IMR-90 (cell line): ENCODE measurements at regions not wholly inside any gene's neighbourhood (a gene's known extent, or its start where the extent isn't known, plus 50 kb on each side); places are given as distances from the start of the nearest gene placed in this dataset.

Experiments used
- ATAC-seq: fragments of 200-7000 bp; cut with Tn5 transposase; 2 replicates; pipeline ENCODE4 v1.9.1; 2020; ENCODE audit warnings: low read depth, mild to moderate bottlenecking, moderate library complexity
- BruUV-seq: library from RNA; stranded (reverse); fragments of 400-500 nt; replicated peaks from 2 replicates; lab custom pipeline; 2021; lab: Mats Ljungman, UMichigan
- CTCF ChIA-PET: fragments of 300-600 bp; formaldehyde crosslinking; extraction: SDS; loops from one replicate; lab custom pipeline; 2021; ENCODE audit warnings: antibody characterized with exemption; lab: Yijun Ruan, JAX
- POLR2A ChIA-PET: fragments of 300-600 bp; sonication (Branson Sonifier 250); formaldehyde crosslinking; loops from one replicate; lab custom pipeline; 2022; ENCODE audit warnings: antibody characterized with exemption; ENCODE audit not compliant: unreplicated experiment; lab: Charles Lee
- DNase-seq: peaks from one replicate; pipeline ENCODE4 v3.0.0; 2013
- H2AFZ ChIP-seq: replicated peaks from 2 replicates; pipeline ENCODE3; 2013; ENCODE audit warnings: low read length, mild to moderate bottlenecking; ENCODE audit not compliant: poor library complexity
- H2AK5ac ChIP-seq: 2 replicates; pipeline ENCODE4 v1.6.1; 2013; ENCODE audit warnings: low read depth, low read length, inconsistent platforms
- H2AK9ac ChIP-seq: replicated peaks from 2 replicates; pipeline ENCODE3; 2013; ENCODE audit warnings: mild to moderate bottlenecking, low read depth, low read length, moderate library complexity; ENCODE audit not compliant: poor library complexity
- H2BK120ac ChIP-seq: 2 replicates; pipeline ENCODE4 v1.6.1; 2013; ENCODE audit warnings: low read depth, low read length, inconsistent platforms
- H2BK15ac ChIP-seq: 3 replicates; pipeline ENCODE4 v1.6.1; 2013; ENCODE audit warnings: low read depth, low read length, inconsistent platforms
- H2BK20ac ChIP-seq: 2 replicates; pipeline ENCODE4 v1.6.1; 2013; ENCODE audit warnings: low read depth, mild to moderate bottlenecking, inconsistent platforms, low read length, moderate library complexity
- H2BK5ac ChIP-seq: 2 replicates; pipeline ENCODE4 v1.6.1; 2013; ENCODE audit warnings: mild to moderate bottlenecking, low read depth, low read length, inconsistent platforms; ENCODE audit not compliant: poor library complexity, severe bottlenecking
- H3K14ac ChIP-seq: replicated peaks from 2 replicates; pipeline ENCODE4 v1.6.1; 2013; ENCODE audit warnings: low read depth, low read length, inconsistent platforms
- H3K18ac ChIP-seq: 2 replicates; pipeline ENCODE4 v1.6.1; 2013; ENCODE audit warnings: low read depth, low read length, control low read depth
- H3K23ac ChIP-seq: 2 replicates; pipeline ENCODE4 v1.6.1; 2013; ENCODE audit warnings: low read depth, low read length, inconsistent platforms
- H3K27ac ChIP-seq: 2 replicates; pipeline ENCODE4 v1.5.1; 2013; ENCODE audit warnings: mild to moderate bottlenecking, control low read depth, low read length; ENCODE audit not compliant: insufficient read depth
- H3K27me3 ChIP-seq: 2 replicates; pipeline ENCODE4 v1.6.1; 2013; ENCODE audit warnings: low read length; ENCODE audit not compliant: control insufficient read depth, insufficient read depth
- H3K36me3 ChIP-seq: 2 replicates; pipeline ENCODE4 v1.6.1; 2013; ENCODE audit warnings: low read length, mixed read lengths; ENCODE audit not compliant: control insufficient read depth, insufficient read depth
- H3K4ac ChIP-seq: 2 replicates; pipeline ENCODE4 v1.6.1; 2013; ENCODE audit warnings: low read depth, low read length, inconsistent platforms
- H3K4me1 ChIP-seq: 2 replicates; pipeline ENCODE4 v1.6.1; 2013; ENCODE audit warnings: low read length, mixed read lengths; ENCODE audit not compliant: control insufficient read depth, insufficient read depth
- H3K4me2 ChIP-seq: 2 replicates; pipeline ENCODE4 v1.6.1; 2013; ENCODE audit warnings: low read depth, mild to moderate bottlenecking, control low read depth, low read length, moderate library complexity
- H3K4me3 ChIP-seq: 2 replicates; pipeline ENCODE4 v1.5.1; 2013; ENCODE audit warnings: low read depth, mild to moderate bottlenecking, control low read depth, low read length, moderate library complexity; ENCODE audit not compliant: insufficient read depth
- H3K56ac ChIP-seq: 2 replicates; pipeline ENCODE4 v1.6.1; 2013; ENCODE audit warnings: low read length, inconsistent platforms; ENCODE audit not compliant: insufficient read depth; ENCODE audit errors: extremely low read depth
- H3K79me1 ChIP-seq, 2 experiments: 2 replicates each; pipeline ENCODE4 v1.6.1; 2013; ENCODE audit warnings: low read length in 2 of 2, inconsistent platforms in 1 of 2, low read depth in 1 of 2
- H3K9ac ChIP-seq: 2 replicates; pipeline ENCODE4 v1.6.1; 2013; ENCODE audit warnings: low read depth, low read length, control low read depth
- H3K9me1 ChIP-seq: 2 replicates; pipeline ENCODE4 v1.6.1; 2013; ENCODE audit warnings: low read length, inconsistent platforms; ENCODE audit not compliant: insufficient read depth
- H3K9me3 ChIP-seq: 2 replicates; pipeline ENCODE4 v1.6.1; 2013; ENCODE audit warnings: low read length; ENCODE audit not compliant: control insufficient read depth, insufficient read depth
- H4K20me1 ChIP-seq: 2 replicates; pipeline ENCODE4 v1.6.1; 2013; ENCODE audit warnings: low read length, inconsistent platforms; ENCODE audit not compliant: insufficient read depth
- H4K5ac ChIP-seq: 2 replicates; pipeline ENCODE4 v1.6.1; 2013; ENCODE audit warnings: mild to moderate bottlenecking, low read depth, low read length, control low read depth
- H4K8ac ChIP-seq, 2 experiments: 2 replicates each; pipeline ENCODE4 v1.6.1; 2013; ENCODE audit warnings: low read depth in 2 of 2, low read length in 2 of 2, control low read depth in 1 of 2, inconsistent platforms in 1 of 2
- H4K91ac ChIP-seq: 2 replicates; pipeline ENCODE4 v1.6.1; 2013; ENCODE audit warnings: low read depth, low read length, inconsistent platforms; ENCODE audit not compliant: insufficient read depth
- CEBPB ChIP-seq: IDR thresholded peaks from 2 replicates; pipeline ENCODE4 v1.6.1; 2012; ENCODE audit warnings: low read depth, low read length, improper control_type of control experiment
- CHD1 ChIP-seq: IDR thresholded peaks from 2 replicates; pipeline ENCODE4 v1.6.1; 2012; ENCODE audit warnings: low read depth, low read length, improper control_type of control experiment
- CTCF ChIP-seq: conservative IDR thresholded peaks from 2 replicates; pipeline ENCODE4 v1.5.1; 2012; ENCODE audit warnings: mild to moderate bottlenecking, low read depth, low read length, improper control_type of control experiment
- MAFK ChIP-seq: IDR thresholded peaks from 2 replicates; pipeline ENCODE4 v1.6.1; 2012; ENCODE audit warnings: low read depth, low read length, improper control_type of control experiment
- MAZ ChIP-seq: IDR thresholded peaks from 2 replicates; pipeline ENCODE4 v1.6.1; 2012; ENCODE audit warnings: low read depth, mild to moderate bottlenecking, low read length, improper control_type of control experiment, moderate library complexity, borderline replicate concordance
- RAD21 ChIP-seq: IDR thresholded peaks from 2 replicates; pipeline ENCODE4 v1.6.1; 2012; ENCODE audit warnings: low read length, improper control_type of control experiment
- RCOR1 ChIP-seq: IDR thresholded peaks from 2 replicates; pipeline ENCODE4 v1.6.1; 2012; ENCODE audit warnings: mild to moderate bottlenecking, low read length, improper control_type of control experiment; ENCODE audit not compliant: insufficient replicate concordance
- RFX5 ChIP-seq: IDR thresholded peaks from 2 replicates; pipeline ENCODE4 v1.8.0; 2012; ENCODE audit warnings: low read depth, mild to moderate bottlenecking, low read length, moderate library complexity
- SMC3 ChIP-seq: fragments of 150-350 bp; IDR thresholded peaks from 2 replicates; pipeline ENCODE4 v1.6.1; 2016; ENCODE audit warnings: low read depth, mild to moderate bottlenecking, antibody characterized with exemption, low read length, moderate library complexity
- USF2 ChIP-seq: fragments of 150-350 bp; IDR thresholded peaks from 2 replicates; pipeline ENCODE4 v1.6.1; 2017; ENCODE audit warnings: mild to moderate bottlenecking, antibody characterized with exemption, low read length, low read depth
- WGBS, 2 experiments: methylation state at CpG; one replicate each; pipeline versions ENCODE4 v1.1.5 to v1.1.7; 2013; ENCODE audit warnings: missing lambda C conversion rate in 2 of 2; ENCODE audit not compliant: insufficient read length in 1 of 2; ENCODE audit errors: extremely low coverage in 2 of 2; 5-methylcytosine and 5-hydroxymethylcytosine counted together
- dilution Hi-C: fragments of 300-500 bp; cut with HindIII; formaldehyde crosslinking; loops from one replicate; pipeline ENCODE4 v1.14.3; 2018; ENCODE audit warnings: low sequenced_read_pairs; ENCODE audit not compliant: unreplicated experiment
- in situ Hi-C: fragments of 300-500 bp; cut with MboI; formaldehyde crosslinking; loops from 3 replicates; pipeline ENCODE4 v1.14.3; 2019; ENCODE audit warnings: low sequenced_read_pairs, inconsistent platforms, mixed read lengths
- intact Hi-C: fragments of 100-400 bp; cut with micrococcal nuclease; formaldehyde crosslinking; loops from 2 replicates; pipeline ENCODE4 v1.10.0; 2022

- Histone ChIP-seq H3K56ac (no peak overlapping the region), H4K5ac (peak overlapping the region; percentile 63; the same call in 1 of the 2 replicates), H3K4me1 (peaks cover 15% of the 10 kb centered on the region), H3K27me3 (no peaks in the 10 kb centered on the region), H3K4me3 (no peak overlapping the region), H3K9me1 (no peaks in the 10 kb centered on the region; the same call in 1 of the 2 replicates), H2AK9ac (no peak overlapping the region), H3K36me3 (no peaks in the 10 kb centered on the region), H3K27ac (no peak overlapping the region), H3K4ac (peak overlapping the region; percentile 20; the same call in 1 of the 2 replicates), H3K18ac (peak overlapping the region; percentile 80), H4K91ac (no peak overlapping the region), H4K8ac (no peak overlapping the region), H2BK20ac (no peak overlapping the region), H2AK5ac (no peak overlapping the region), H3K79me1 (no peaks in the 10 kb centered on the region), H3K14ac (no peak overlapping the region), H2AFZ (no peak overlapping the region), H3K9ac (no peak overlapping the region), H3K9me3 (no peaks in the 10 kb centered on the region), H4K20me1 (no peaks in the 10 kb centered on the region), H3K4me2 (no peak overlapping the region), H3K23ac (no peak overlapping the region), H2BK15ac (no peak overlapping the region), H2BK5ac (no peak overlapping the region), H2BK120ac (peak overlapping the region; percentile 10; the same call in 1 of the 2 replicates)
- BruUV-seq: no TSS peak
- in situ Hi-C loops (no loop called here), dilution Hi-C loops (no loop called here), intact Hi-C loops (no loop called here)
- TF ChIP-seq SMC3: no peak
- no peak for TF ChIP-seq CEBPB
- TF ChIP-seq CHD1: no peak
- TF ChIP-seq CTCF: no peak
- no peak for TF ChIP-seq RAD21
- TF ChIP-seq RFX5: no peak
- no peak for TF ChIP-seq MAZ
- TF ChIP-seq USF2: no peak
- no peak for TF ChIP-seq MAFK
- no peak for TF ChIP-seq RCOR1
- peak; percentile 5 for DNase-seq
- CTCF ChIA-PET: no interaction called here
- WGBS, 2 experiments: no CpG with 5 or more reads among the region's 1 CpG
- no peak for ATAC-seq
- POLR2A ChIA-PET: no interaction called here
These were observed 223.5 kb downstream of the BTG1 start for GRCh38 chr12:91922139-91922538.
